ENCODE measurements at regions not wholly inside any gene's neighbourhood (a gene's known extent, or its start where the extent isn't known, plus 50 kb on each side); places are given as distances from the start of the nearest gene placed in this dataset.

GRCh38 chr2:8457699-8458502 is 224.0 kb upstream of the ID2 start:
- TF ChIP-seq CTCF (IDR thresholded peaks at IDR 0.05; ENCODE audit: low read depth, low read length) (no peak), POLR2A (IDR thresholded peaks at IDR 0.05; ENCODE audit: extremely low read depth, insufficient read length) (no peak), MAX (IDR thresholded peaks at IDR 0.05; ENCODE audit: low read depth, low read length) (no peak)

All from NB4 (cell line).